Right lobe of liver (tissue), 6 donors: ENCODE measurements at regions not wholly inside any gene's neighbourhood (a gene's known extent, or its start where the extent isn't known, plus 50 kb on each side); places are given as distances from the start of the nearest gene placed in this dataset.

Source experiments
- ATAC-seq, 4 donors: fragments of 200-7000 bp; cut with Tn5 transposase; one replicate each; pipeline ENCODE4 v1.9.1; 2020; ENCODE audit warnings: mild to moderate bottlenecking in 4 of 4, moderate library complexity in 4 of 4
- DNase-seq, 3 donors: peaks; one replicate each; pipeline ENCODE4 v3.0.0-alpha.2; 2020
- H3K27ac ChIP-seq, 3 donors: fragments of 200-600 bp; one replicate each; pipeline ENCODE4 v1.8.0; 2022
- H3K27me3 ChIP-seq, 2 donors: fragments of 200-600 bp; one replicate each; pipeline ENCODE4 v1.8.0; 2022
- H3K36me3 ChIP-seq, 4 donors: fragments of 200-600 bp; sonication (generic) in 1 of 4; one replicate each; pipeline versions ENCODE4 v1.5.1 to v1.8.0; 2017 to 2022; ENCODE audit warnings: control low read depth in 1 of 4
- H3K4me1 ChIP-seq, 4 donors: fragments of 200-600 bp; sonication (generic) in 1 of 4; one replicate each; pipeline versions ENCODE4 v1.5.1 to v1.8.0; 2017 to 2022; ENCODE audit warnings: control low read depth in 1 of 4
- H3K4me3 ChIP-seq, 3 donors: fragments of 200-600 bp; one replicate each; pipeline ENCODE4 v1.8.0; 2022
- H3K9me3 ChIP-seq, 4 donors: fragments of 200-600 bp; sonication (generic) in 1 of 4; one replicate each; pipeline versions ENCODE4 v1.5.1 to v1.8.0; 2017 to 2022; ENCODE audit warnings: control low read depth in 1 of 4
- CTCF ChIP-seq, 4 donors: fragments of 200-600 bp in 3 of 4; fragments of 450-650 bp in 1 of 4; IDR thresholded peaks; one replicate each; pipeline versions ENCODE4 v1.5.1 to v1.8.0; 2016 to 2022; ENCODE audit warnings: antibody characterized with exemption in 4 of 4, mild to moderate bottlenecking in 2 of 4
- POLR2A ChIP-seq: fragments of 450-650 bp; IDR thresholded peaks from one replicate; pipeline ENCODE4 v1.6.1; 2017; ENCODE audit warnings: antibody characterized with exemption, mild to moderate bottlenecking
- WGBS: methylation state at CpG from one replicate; pipeline ENCODE4 v1.1.6; 2018; ENCODE audit warnings: low coverage, low lambda C conversion rate; ENCODE audit not compliant: insufficient coverage; ENCODE audit errors: missing lambda C conversion rate; 5-methylcytosine and 5-hydroxymethylcytosine counted together
- intact Hi-C, 2 donors: fragments of 100-400 bp; cut with DNase I; formaldehyde crosslinking; loops; one replicate each; pipeline versions ENCODE4 v1.11.2 to v1.14.1; 2022
- donor health status: DM: no; HTN: yes; CAD: no.
- donor health status: DM: no; HTN: no; CAD: no.
- donor health status: DM: no; HTN: no; CAD: no.
- donor health status: DM: no; HTN: yes; CAD: no.
- donor health status: DM: no; HTN: yes; CAD: no.

DNA sequence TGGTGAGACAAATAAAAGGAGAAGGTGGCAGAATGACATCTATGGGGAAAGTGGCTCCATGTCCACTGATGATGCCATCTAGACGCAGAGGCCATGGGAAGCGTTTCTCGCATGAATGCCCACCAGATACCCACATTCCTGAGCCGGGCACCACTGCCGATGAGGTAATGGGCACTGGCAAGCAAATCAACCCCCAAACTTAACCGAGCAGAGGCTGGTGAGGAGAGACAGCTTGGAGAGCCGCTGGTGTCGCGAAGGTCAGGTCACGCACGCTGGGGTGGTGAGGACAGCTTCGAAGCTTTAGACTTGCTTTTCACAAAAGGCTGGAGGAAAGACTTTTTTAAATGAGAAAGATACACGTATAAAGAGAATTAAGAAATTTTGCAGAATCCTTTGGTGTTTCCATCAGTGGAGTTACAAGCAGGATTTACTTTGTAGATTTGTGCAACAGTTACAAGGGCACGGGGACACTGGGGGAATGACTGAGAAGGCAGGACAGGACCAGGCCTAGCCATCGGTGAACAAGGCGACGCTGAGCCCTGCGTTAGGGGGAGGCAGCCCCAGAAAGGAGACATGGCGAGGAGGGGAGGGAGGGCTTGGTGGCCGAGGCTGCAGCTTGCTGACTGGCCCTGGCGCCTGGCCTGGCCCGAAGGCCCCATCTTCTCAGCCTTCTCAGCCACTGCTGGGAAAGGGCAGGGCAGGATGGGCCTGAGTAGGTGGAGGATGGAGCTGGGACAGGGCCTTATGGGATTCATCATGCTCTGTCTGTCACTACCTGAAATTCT, 83.9 kb upstream of the HDAC4 start:
- H3K27me3 ChIP-seq: no peaks in the 10 kb centered on the region
- H3K4me1 ChIP-seq: no peaks in the 10 kb centered on the region
- TF ChIP-seq CTCF (IDR thresholded peaks at IDR 0.05) (no peak), POLR2A (no peak)
- intact Hi-C loops: no loop called here
- no peaks in the 10 kb centered on the region for H3K9me3 ChIP-seq
- H3K36me3 ChIP-seq: no peaks in the 10 kb centered on the region
- no peak overlapping the region for H3K27ac ChIP-seq
- DNase-seq (no peak), ATAC-seq (no peak)
- H3K4me3 ChIP-seq: no peak overlapping the region
- 80% methylated on average over 19 of the region's 22 CpGs for WGBS

DNA sequence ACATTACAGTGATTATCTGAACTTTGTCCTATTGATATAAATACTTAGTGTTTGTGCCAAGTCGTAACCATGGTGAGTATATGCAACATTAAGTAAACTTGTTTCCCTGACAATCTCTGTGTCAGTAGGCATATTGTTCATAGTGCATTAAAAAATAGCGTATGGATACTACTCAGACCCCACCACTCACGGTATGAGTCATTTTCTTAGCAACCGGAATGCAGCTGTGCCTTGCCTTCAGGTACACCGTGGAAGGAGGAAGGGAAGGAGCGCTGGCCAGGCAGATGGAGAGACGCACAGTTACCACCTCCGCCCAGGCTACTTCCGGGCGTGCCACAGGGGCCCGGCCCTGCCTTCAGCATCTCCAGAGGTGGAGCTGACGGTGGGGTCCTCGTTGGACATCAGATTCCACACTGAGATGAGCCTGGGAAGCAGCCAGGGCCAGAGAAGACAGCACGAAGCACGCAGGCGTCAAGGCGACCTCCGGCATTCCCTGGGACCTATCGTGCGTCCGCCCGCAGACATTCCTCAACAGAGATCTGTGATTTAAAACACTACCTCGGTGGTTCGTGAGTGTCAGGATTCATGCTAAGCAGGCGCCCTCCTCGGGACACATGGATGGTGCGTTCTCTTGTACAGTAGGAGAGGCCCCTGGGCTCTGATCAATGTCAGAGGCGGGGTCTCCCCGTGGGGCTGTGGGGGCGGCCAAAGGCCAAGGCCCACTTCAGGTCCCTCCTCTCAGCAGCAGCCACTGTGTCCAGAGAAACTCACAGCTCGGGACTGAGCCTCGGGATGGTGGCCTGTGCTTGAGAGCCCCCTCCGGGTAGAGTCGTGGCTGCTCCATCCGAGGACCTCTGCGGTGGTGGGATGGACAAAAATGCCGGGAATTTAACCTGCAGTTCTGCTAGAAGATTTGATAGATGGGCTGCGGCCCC, 82.2 kb upstream of the HDAC4 start:
- ATAC-seq: no peak
- 65% methylated on average over 14 of the region's 38 CpGs for WGBS

DNA sequence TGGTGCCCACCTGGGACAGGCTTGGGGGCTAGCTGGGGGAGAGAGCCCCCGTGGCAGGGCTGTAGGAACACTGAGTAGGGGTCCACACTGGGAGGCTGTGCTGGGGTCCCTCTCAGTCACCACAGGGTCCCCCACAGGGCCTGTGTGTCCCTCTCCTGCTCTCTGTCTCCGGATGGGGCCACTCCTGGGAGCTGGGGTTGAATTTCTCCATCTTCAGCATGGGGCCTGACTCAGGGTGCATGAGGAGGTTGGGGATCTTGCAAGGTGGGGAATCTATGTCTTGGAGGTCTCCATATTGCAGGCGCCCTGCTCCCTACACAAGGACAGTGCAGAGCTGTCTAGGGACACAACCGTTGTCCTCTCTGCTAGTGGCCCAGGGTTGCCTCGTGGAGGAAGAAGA, 78.7 kb upstream of the HDAC4 start:
- no peak for DNase-seq
- Histone ChIP-seq H3K36me3 (no peaks in the 10 kb centered on the region), H3K27me3 (no peaks in the 10 kb centered on the region), H3K9me3 (no peaks in the 10 kb centered on the region), H3K4me3 (no peak overlapping the region), H3K4me1 (no peaks in the 10 kb centered on the region), H3K27ac (no peak overlapping the region)
- intact Hi-C loops: no loop called here
- peak in 1 of 4 donors; percentile 10 for ATAC-seq
- no CpG with 5 or more reads among the region's 5 CpGs for WGBS
- TF ChIP-seq POLR2A: no peak
- TF ChIP-seq CTCF (IDR thresholded peaks at IDR 0.05): no peak

More for the DNA sequence above, 82.2 kb upstream of the HDAC4 start:
- Histone ChIP-seq H3K4me1 (no peaks in the 10 kb centered on the region), H3K36me3 (no peaks in the 10 kb centered on the region), H3K9me3 (no peaks in the 10 kb centered on the region), H3K27ac (no peak overlapping the region), H3K27me3 (no peaks in the 10 kb centered on the region), H3K4me3 (no peak overlapping the region)
- intact Hi-C loops: no loop called here
- no peak for TF ChIP-seq POLR2A
- TF ChIP-seq CTCF (IDR thresholded peaks at IDR 0.05): no peak
- no peak for DNase-seq

- Histone ChIP-seq H3K4me1 (no peaks in the 10 kb centered on the region), H3K4me3 (no peak overlapping the region), H3K27ac (no peak overlapping the region), H3K27me3 (no peaks in the 10 kb centered on the region), H3K9me3 (no peaks in the 10 kb centered on the region), H3K36me3 (no peaks in the 10 kb centered on the region)
- 88% methylated on average over 5 of the region's 19 CpGs for WGBS
- TF ChIP-seq CTCF (IDR thresholded peaks at IDR 0.05): no peak
- no peak for TF ChIP-seq POLR2A
- ATAC-seq: no peak
- intact Hi-C loops: no loop called here
- no peak for DNase-seq
These were observed 76.8 kb upstream of the HDAC4 start for GRCh38 chr2:239477591-239477990.
